ENCODE measurements at regions not wholly inside any gene's neighbourhood (a gene's known extent, or its start where the extent isn't known, plus 50 kb on each side); places are given as distances from the start of the nearest gene placed in this dataset.

DNA sequence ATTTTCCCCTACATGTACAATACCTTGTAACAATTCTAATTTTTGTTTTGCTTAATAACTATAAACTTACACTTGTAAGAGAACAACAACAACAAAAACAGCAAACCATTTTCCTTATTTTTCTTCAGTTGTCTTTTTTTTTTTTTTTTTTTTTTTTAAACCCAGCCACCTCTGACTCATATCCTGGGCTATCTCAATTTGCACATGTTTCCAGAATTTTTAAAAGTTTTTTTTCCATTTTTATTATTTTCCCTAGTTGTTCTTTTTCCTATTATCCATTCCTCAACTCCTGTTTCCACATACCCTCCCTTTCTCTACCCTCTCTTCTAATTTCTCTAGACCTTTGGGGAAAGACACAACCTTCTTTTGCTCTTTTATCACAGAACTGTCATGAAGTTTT is 112.5 kb downstream of the EFEMP1 start:
- no TSS peak for BruUV-seq (replicated peaks)

DNA sequence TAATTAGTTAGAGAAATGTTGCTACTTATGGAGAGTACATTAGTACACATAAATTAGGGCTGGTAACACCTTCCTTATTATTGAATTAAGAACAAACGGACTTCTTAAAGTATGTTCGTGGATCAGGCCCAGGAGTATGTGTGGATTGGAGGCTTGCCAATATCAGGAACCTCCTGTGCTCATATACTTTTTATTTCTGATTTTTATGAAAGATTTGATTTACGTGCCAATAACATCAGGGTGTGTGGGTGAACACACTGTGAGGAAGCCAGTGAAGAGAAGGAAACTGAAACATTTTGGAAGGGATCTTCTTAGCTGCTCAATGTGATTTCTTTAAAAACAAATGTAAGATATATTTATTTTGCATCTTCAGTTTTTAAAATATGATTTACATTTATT is 113.0 kb downstream of the EFEMP1 start:
- Histone ChIP-seq H4K20me1 (ENCODE audit: insufficient read depth, low read length) (no peaks in the 10 kb centered on the region), H3K79me2 (ENCODE audit: insufficient read depth, low read depth, low read length) (no peaks in the 10 kb centered on the region), H3K4me3 (ENCODE audit: low read depth, low read length, poor library complexity, severe bottlenecking) (no peak overlapping the region), H3K9me3 (ENCODE audit: low read length) (no peaks in the 10 kb centered on the region), H3K9me2 (ENCODE audit: insufficient read depth, low read length) (no peaks in the 10 kb centered on the region), H3K4me2 (ENCODE audit: low read length) (no peak overlapping the region), H3K36me3 (ENCODE audit: insufficient read depth, low read length) (no peaks in the 10 kb centered on the region), H3K4me1 (ENCODE audit: insufficient read depth, low read length, poor library complexity, severe bottlenecking) (no peaks in the 10 kb centered on the region), H2AFZ (ENCODE audit: low read length) (no peak overlapping the region), H3K27ac (ENCODE audit: low read depth, low read length, poor library complexity, severe bottlenecking) (no peak overlapping the region)
- ChIA-PET CTCF (ENCODE audit: unreplicated experiment) (no interaction called here), POLR2A (no interaction called here)
- intact Hi-C loops (cut with micrococcal nuclease; ENCODE audit: unreplicated experiment), result no loop called here
- no TSS peak for BruUV-seq (replicated peaks)
- TF ChIP-seq, protein P1, sequence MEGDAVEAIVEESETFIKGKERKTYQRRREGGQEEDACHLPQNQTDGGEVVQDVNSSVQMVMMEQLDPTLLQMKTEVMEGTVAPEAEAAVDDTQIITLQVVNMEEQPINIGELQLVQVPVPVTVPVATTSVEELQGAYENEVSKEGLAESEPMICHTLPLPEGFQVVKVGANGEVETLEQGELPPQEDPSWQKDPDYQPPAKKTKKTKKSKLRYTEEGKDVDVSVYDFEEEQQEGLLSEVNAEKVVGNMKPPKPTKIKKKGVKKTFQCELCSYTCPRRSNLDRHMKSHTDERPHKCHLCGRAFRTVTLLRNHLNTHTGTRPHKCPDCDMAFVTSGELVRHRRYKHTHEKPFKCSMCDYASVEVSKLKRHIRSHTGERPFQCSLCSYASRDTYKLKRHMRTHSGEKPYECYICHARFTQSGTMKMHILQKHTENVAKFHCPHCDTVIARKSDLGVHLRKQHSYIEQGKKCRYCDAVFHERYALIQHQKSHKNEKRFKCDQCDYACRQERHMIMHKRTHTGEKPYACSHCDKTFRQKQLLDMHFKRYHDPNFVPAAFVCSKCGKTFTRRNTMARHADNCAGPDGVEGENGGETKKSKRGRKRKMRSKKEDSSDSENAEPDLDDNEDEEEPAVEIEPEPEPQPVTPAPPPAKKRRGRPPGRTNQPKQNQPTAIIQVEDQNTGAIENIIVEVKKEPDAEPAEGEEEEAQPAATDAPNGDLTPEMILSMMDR (conservative IDR thresholded peaks at IDR 0.05; ENCODE audit: low read length), result no peak
- DNase-seq (ENCODE audit: low spot score), result no peak

More for the DNA sequence above, 112.5 kb downstream of the EFEMP1 start:
- Histone ChIP-seq H3K4me1 (ENCODE audit: insufficient read depth, low read length, poor library complexity, severe bottlenecking) (no peaks in the 10 kb centered on the region), H3K36me3 (ENCODE audit: insufficient read depth, low read length) (no peaks in the 10 kb centered on the region), H3K9me3 (ENCODE audit: low read length) (no peaks in the 10 kb centered on the region), H3K79me2 (ENCODE audit: insufficient read depth, low read depth, low read length) (no peaks in the 10 kb centered on the region), H3K9me2 (ENCODE audit: insufficient read depth, low read length) (no peaks in the 10 kb centered on the region), H4K20me1 (ENCODE audit: insufficient read depth, low read length) (no peaks in the 10 kb centered on the region), H3K4me3 (ENCODE audit: low read depth, low read length, poor library complexity, severe bottlenecking) (no peak overlapping the region), H3K27ac (ENCODE audit: low read depth, low read length, poor library complexity, severe bottlenecking) (no peak overlapping the region), H3K4me2 (ENCODE audit: low read length) (no peak overlapping the region), H2AFZ (ENCODE audit: low read length) (no peak overlapping the region)
- POLR2A ChIA-PET, result no interaction called here
- no peak for TF ChIP-seq EZH2phosphoT487 (IDR thresholded peaks at IDR 0.05; ENCODE audit: borderline replicate concordance, low read depth, low read length)
- TF ChIP-seq, protein P1 (conservative IDR thresholded peaks at IDR 0.05; ENCODE audit: low read length), result no peak
- no peak for DNase-seq (ENCODE audit: low spot score)
- CTCF ChIA-PET (ENCODE audit: unreplicated experiment), result no interaction called here
- intact Hi-C loops (cut with micrococcal nuclease; ENCODE audit: unreplicated experiment), result no loop called here

DNA sequence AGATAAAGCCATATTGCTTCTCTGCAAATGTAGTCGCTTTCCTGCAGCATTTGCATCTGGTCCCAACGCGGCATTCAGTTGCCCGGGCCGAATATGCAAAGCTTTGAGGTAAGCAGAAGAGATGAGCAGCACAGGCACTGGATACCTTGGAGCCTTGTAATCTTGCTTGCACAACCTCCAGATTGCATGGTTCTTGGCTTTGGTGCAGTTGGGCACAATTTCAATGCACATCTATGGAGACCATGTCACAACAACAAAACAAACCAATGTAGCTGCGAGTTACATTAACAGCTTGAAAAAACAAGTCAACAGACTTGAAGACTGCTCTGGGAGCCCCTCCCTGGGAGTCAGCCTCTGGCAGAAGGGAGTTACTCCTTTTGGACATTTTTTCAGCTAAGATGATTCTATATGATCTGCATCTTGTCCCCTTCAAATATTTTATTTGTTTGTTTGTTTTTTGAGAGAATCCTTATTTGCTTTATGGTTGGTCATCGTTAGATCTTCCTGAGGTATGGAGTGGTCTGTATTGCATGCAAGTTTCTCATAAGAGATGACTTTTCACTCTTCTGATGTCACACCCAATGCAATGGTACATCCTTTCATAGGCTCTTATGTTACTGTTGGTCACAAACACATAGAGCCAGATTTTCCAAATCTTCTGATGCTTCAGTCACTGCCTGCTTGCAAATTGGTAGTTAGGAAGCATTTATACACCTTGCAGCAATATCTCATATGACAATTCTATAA is 113.5 kb downstream of the EFEMP1 start:
- no peak for TF ChIP-seq EZH2phosphoT487 (IDR thresholded peaks at IDR 0.05; ENCODE audit: borderline replicate concordance, low read depth, low read length)
- TF ChIP-seq, protein P1 (conservative IDR thresholded peaks at IDR 0.05; ENCODE audit: low read length), result no peak
- no TSS peak for BruUV-seq (replicated peaks)
- no peaks in the 10 kb centered on the region for H3K9me2 ChIP-seq (ENCODE audit: insufficient read depth, low read length)
- no peaks in the 10 kb centered on the region for H3K9me3 ChIP-seq (ENCODE audit: low read length)
- DNase-seq (ENCODE audit: low spot score), result no peak
- ChIA-PET CTCF (ENCODE audit: unreplicated experiment) (no interaction called here), POLR2A (no interaction called here)
- no peak overlapping the region for H3K4me3 ChIP-seq (ENCODE audit: low read depth, low read length, poor library complexity, severe bottlenecking)
- H3K4me2 ChIP-seq (ENCODE audit: low read length), result no peak overlapping the region
- H3K4me1 ChIP-seq (ENCODE audit: insufficient read depth, low read length, poor library complexity, severe bottlenecking), result no peaks in the 10 kb centered on the region
- no peak overlapping the region for H2AFZ ChIP-seq (ENCODE audit: low read length)
- no peaks in the 10 kb centered on the region for H3K79me2 ChIP-seq (ENCODE audit: insufficient read depth, low read depth, low read length)
- H3K27ac ChIP-seq (ENCODE audit: low read depth, low read length, poor library complexity, severe bottlenecking), result no peak overlapping the region
- intact Hi-C loops (cut with micrococcal nuclease; ENCODE audit: unreplicated experiment), result no loop called here
- H4K20me1 ChIP-seq (ENCODE audit: insufficient read depth, low read length), result no peaks in the 10 kb centered on the region
- H3K36me3 ChIP-seq (ENCODE audit: insufficient read depth, low read length), result no peaks in the 10 kb centered on the region
